ENCODE measurements at regions not wholly inside any gene's neighbourhood (a gene's known extent, or its start where the extent isn't known, plus 50 kb on each side); places are given as distances from the start of the nearest gene placed in this dataset.

GRCh38 chr5:92808474-92808873, 772.5 kb downstream of the NR2F1-AS1 start:
- ATAC-seq: no peak
- no peak overlapping the region for H3K4me3 ChIP-seq
- in situ Hi-C loops (cut with MboI; ENCODE audit: low sequenced_read_pairs in 4 of 4): no loop called here
- no peaks in the 10 kb centered on the region for H3K36me3 ChIP-seq
- H3K27me3 ChIP-seq: no peaks in the 10 kb centered on the region
- no peak for DNase-seq
- TF ChIP-seq CTCF (IDR thresholded peaks at IDR 0.05 in 4 of 5, conservative IDR thresholded peaks at IDR 0.05 in 1 of 5) (no peak), POLR2A (IDR thresholded peaks at IDR 0.05) (no peak)
- no peaks in the 10 kb centered on the region for H3K9me3 ChIP-seq
- H3K4me1 ChIP-seq: no peaks in the 10 kb centered on the region
- intact Hi-C loops (cut with DNase I; ENCODE audit: low total_unique reads): no loop called here
- no peak overlapping the region for H3K27ac ChIP-seq

DNA sequence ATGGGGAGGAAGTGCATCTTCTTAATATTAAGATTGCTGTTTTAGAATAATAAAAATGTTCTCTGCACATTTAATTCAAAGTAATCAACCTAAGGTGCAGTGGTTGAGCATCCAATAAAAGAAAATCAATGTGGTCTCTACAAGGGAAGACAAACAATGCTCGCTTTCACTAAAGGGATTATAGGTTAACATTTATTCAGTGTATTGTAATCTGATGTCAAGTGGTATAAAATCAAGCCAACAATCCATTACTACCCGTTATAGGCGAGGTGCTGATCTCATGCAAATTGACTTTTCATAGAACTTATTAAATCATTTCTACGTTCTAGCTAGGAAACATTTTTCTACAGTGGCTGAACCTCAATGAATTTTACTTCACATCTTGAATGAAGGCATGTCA, 773.9 kb downstream of the NR2F1-AS1 start:
- H3K27ac ChIP-seq: no peak overlapping the region
- in situ Hi-C loops (cut with MboI; ENCODE audit: low sequenced_read_pairs in 4 of 4) (no loop called here), intact Hi-C loops (cut with DNase I; ENCODE audit: low total_unique reads) (no loop called here)
- H3K27me3 ChIP-seq: no peaks in the 10 kb centered on the region
- no peaks in the 10 kb centered on the region for H3K36me3 ChIP-seq
- TF ChIP-seq POLR2A (IDR thresholded peaks at IDR 0.05) (no peak), CTCF (IDR thresholded peaks at IDR 0.05 in 4 of 5, conservative IDR thresholded peaks at IDR 0.05 in 1 of 5) (no peak)
- H3K9me3 ChIP-seq: no peaks in the 10 kb centered on the region
- H3K4me1 ChIP-seq: no peaks in the 10 kb centered on the region
- H3K4me3 ChIP-seq: no peak overlapping the region
- no peak for DNase-seq
- ATAC-seq: no peak

GRCh38 chr5:92805446-92805845, 775.6 kb downstream of the NR2F1-AS1 start:
- Histone ChIP-seq H3K9me3 (no peaks in the 10 kb centered on the region), H3K27ac (no peak overlapping the region), H3K4me3 (no peak overlapping the region), H3K4me1 (peaks cover 0 to 2% of the 10 kb centered on the region in 2 donors), H3K27me3 (no peaks in the 10 kb centered on the region), H3K36me3 (no peaks in the 10 kb centered on the region)
- DNase-seq (no peak), ATAC-seq (no peak)
- TF ChIP-seq CTCF (IDR thresholded peaks at IDR 0.05 in 4 of 5, conservative IDR thresholded peaks at IDR 0.05 in 1 of 5) (no peak), POLR2A (IDR thresholded peaks at IDR 0.05) (no peak)
- intact Hi-C loops (cut with DNase I; ENCODE audit: low total_unique reads) (no loop called here), in situ Hi-C loops (cut with MboI; ENCODE audit: low sequenced_read_pairs in 4 of 4) (no loop called here)

GRCh38 chr5:92801911-92802310, 779.1 kb downstream of the NR2F1-AS1 start:
- Histone ChIP-seq H3K27ac (no peak overlapping the region), H3K36me3 (no peaks in the 10 kb centered on the region), H3K4me3 (no peak overlapping the region), H3K27me3 (no peaks in the 10 kb centered on the region), H3K9me3 (no peaks in the 10 kb centered on the region), H3K4me1 (peaks cover 0 to 7% of the 10 kb centered on the region in 2 donors)
- no peak for ATAC-seq
- no peak for DNase-seq
- intact Hi-C loops (cut with DNase I; ENCODE audit: low total_unique reads) (no loop called here), in situ Hi-C loops (cut with MboI; ENCODE audit: low sequenced_read_pairs in 4 of 4) (no loop called here)
- TF ChIP-seq POLR2A (IDR thresholded peaks at IDR 0.05) (no peak), CTCF (IDR thresholded peaks at IDR 0.05 in 4 of 5, conservative IDR thresholded peaks at IDR 0.05 in 1 of 5) (no peak)

GRCh38 chr5:92800365-92800764, 780.7 kb downstream of the NR2F1-AS1 start:
- Histone ChIP-seq H3K9me3 (no peaks in the 10 kb centered on the region), H3K27me3 (no peaks in the 10 kb centered on the region), H3K36me3 (no peaks in the 10 kb centered on the region), H3K27ac (no peak overlapping the region), H3K4me1 (peaks cover 0 to 7% of the 10 kb centered on the region in 2 donors), H3K4me3 (no peak overlapping the region)
- intact Hi-C loops (cut with DNase I; ENCODE audit: low total_unique reads): no loop called here
- no peak for DNase-seq
- TF ChIP-seq CTCF (IDR thresholded peaks at IDR 0.05 in 4 of 5, conservative IDR thresholded peaks at IDR 0.05 in 1 of 5) (no peak), POLR2A (IDR thresholded peaks at IDR 0.05) (no peak)
- in situ Hi-C loops (cut with MboI; ENCODE audit: low sequenced_read_pairs in 4 of 4): no loop called here
- no peak for ATAC-seq
